HEK293T (cell line): ENCODE measurements at regions not wholly inside any gene's neighbourhood (a gene's known extent, or its start where the extent isn't known, plus 50 kb on each side); places are given as distances from the start of the nearest gene placed in this dataset.

ENCODE experiments used
- ARNT ChIP-seq: fragments of 450-650 bp; IDR thresholded peaks from 2 replicates; pipeline ENCODE4 v1.6.1; 2017; ENCODE audit warnings: mild to moderate bottlenecking
- BHLHE40 ChIP-seq: fragments of 450-650 bp; IDR thresholded peaks from 2 replicates; pipeline ENCODE4 v1.6.1; 2016; ENCODE audit warnings: mild to moderate bottlenecking, moderate library complexity, borderline replicate concordance
- ELF4 ChIP-seq: fragments of 450-650 bp; IDR thresholded peaks from 2 replicates; pipeline ENCODE4 v1.6.1; 2017; ENCODE audit warnings: antibody characterized with exemption

- no peak for TF ChIP-seq ELF4
- TF ChIP-seq BHLHE40: no peak
- no peak for TF ChIP-seq ARNT
These were observed 222.5 kb upstream of the IL12B start for GRCh38 chr5:159552751-159553150.
